ENCODE measurements at regions not wholly inside any gene's neighbourhood (a gene's known extent, or its start where the extent isn't known, plus 50 kb on each side); places are given as distances from the start of the nearest gene placed in this dataset.

GRCh38 chr6:14053811-14054210 lies 63.8 kb upstream of the CD83 start:
- TF ChIP-seq, protein P1, sequence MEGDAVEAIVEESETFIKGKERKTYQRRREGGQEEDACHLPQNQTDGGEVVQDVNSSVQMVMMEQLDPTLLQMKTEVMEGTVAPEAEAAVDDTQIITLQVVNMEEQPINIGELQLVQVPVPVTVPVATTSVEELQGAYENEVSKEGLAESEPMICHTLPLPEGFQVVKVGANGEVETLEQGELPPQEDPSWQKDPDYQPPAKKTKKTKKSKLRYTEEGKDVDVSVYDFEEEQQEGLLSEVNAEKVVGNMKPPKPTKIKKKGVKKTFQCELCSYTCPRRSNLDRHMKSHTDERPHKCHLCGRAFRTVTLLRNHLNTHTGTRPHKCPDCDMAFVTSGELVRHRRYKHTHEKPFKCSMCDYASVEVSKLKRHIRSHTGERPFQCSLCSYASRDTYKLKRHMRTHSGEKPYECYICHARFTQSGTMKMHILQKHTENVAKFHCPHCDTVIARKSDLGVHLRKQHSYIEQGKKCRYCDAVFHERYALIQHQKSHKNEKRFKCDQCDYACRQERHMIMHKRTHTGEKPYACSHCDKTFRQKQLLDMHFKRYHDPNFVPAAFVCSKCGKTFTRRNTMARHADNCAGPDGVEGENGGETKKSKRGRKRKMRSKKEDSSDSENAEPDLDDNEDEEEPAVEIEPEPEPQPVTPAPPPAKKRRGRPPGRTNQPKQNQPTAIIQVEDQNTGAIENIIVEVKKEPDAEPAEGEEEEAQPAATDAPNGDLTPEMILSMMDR (IDR thresholded peaks at IDR 0.05; ENCODE audit: borderline replicate concordance, insufficient read depth, low read depth, low read length): no peak
- H3K4me3 ChIP-seq (ENCODE audit: low read depth, low read length): no peak overlapping the region

GRCh38 chr6:14055541-14055940 lies 62.0 kb upstream of the CD83 start:
- TF ChIP-seq, protein P1 (IDR thresholded peaks at IDR 0.05; ENCODE audit: borderline replicate concordance, insufficient read depth, low read depth, low read length): no peak
- no peak overlapping the region for H3K4me3 ChIP-seq (ENCODE audit: low read depth, low read length)

GRCh38 chr6:14058029-14058695 lies 59.4 kb upstream of the CD83 start:
- TF ChIP-seq, protein P1 (IDR thresholded peaks at IDR 0.05; ENCODE audit: borderline replicate concordance, insufficient read depth, low read depth, low read length): no peak
- H3K4me3 ChIP-seq (ENCODE audit: low read depth, low read length): no peak overlapping the region

GRCh38 chr6:14058735-14059134 lies 58.8 kb upstream of the CD83 start:
- H3K4me3 ChIP-seq (ENCODE audit: low read depth, low read length): no peak overlapping the region
- TF ChIP-seq, protein P1 (IDR thresholded peaks at IDR 0.05; ENCODE audit: borderline replicate concordance, insufficient read depth, low read depth, low read length): no peak

DNA sequence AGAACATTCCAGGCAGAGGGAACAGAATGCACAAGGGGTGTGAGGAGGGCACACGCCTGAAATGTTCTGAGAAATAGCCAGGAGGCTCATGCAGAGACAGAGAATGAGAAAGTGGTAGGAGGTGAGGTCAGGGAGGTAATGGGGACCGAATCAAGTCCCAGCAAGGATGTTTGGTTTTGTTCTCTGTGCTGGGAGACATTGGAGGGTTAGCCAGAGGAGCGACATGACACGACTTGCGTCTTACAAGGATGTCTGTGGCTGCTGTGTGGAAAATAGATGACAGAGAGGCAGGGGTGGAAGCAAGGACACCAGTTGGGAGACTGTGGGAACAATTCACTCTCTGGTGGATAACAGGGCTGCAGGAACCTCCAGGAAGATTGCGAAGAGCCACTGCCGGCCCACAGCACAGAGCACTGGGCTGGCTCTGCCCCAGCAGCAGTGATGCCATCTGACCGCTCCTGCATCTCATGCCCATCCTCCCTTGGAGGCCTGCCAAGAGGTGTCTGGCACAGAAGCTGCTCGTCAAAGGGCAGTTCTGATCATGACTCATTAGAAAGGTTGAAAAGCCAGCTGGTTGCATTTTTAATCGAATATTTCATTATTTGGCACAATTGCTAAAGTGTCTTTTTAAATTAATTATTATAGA lies 57.7 kb upstream of the CD83 start:
- TF ChIP-seq, protein P1 (IDR thresholded peaks at IDR 0.05; ENCODE audit: borderline replicate concordance, insufficient read depth, low read depth, low read length): no peak
- H3K4me3 ChIP-seq (ENCODE audit: low read depth, low read length): no peak overlapping the region

GRCh38 chr6:14060971-14061370 lies 56.6 kb upstream of the CD83 start:
- no peak overlapping the region for H3K4me3 ChIP-seq (ENCODE audit: low read depth, low read length)
- TF ChIP-seq, protein P1 (IDR thresholded peaks at IDR 0.05; ENCODE audit: borderline replicate concordance, insufficient read depth, low read depth, low read length): no peak

- no peak overlapping the region for H3K4me3 ChIP-seq (ENCODE audit: low read depth, low read length)
These were observed 55.9 kb upstream of the CD83 start for GRCh38 chr6:14061643-14062042.

More at GRCh38 chr6:14061643-14062042, 55.9 kb upstream of the CD83 start:
- TF ChIP-seq, protein P1 (IDR thresholded peaks at IDR 0.05; ENCODE audit: borderline replicate concordance, insufficient read depth, low read depth, low read length): no peak

Measured in GM12875 (cell line).